Fibroblast of lung (primary cell): ENCODE measurements at regions not wholly inside any gene's neighbourhood (a gene's known extent, or its start where the extent isn't known, plus 50 kb on each side); places are given as distances from the start of the nearest gene placed in this dataset.

Source experiments
- EZH2 ChIP-seq: IDR thresholded peaks from 2 replicates; pipeline ENCODE4 v1.5.1; 2012; ENCODE audit warnings: low read length, control low read depth, mild to moderate bottlenecking; ENCODE audit errors: missing control alignments
- TF ChIP-seq, protein P1 (sequence below), 2 donors: IDR thresholded peaks in 1 of 2; conservative IDR thresholded peaks in 1 of 2; 1 replicate in 1 of 2; 2 replicates in 1 of 2; pipeline ENCODE4 v1.5.1; 2011 to 2012; ENCODE audit warnings: low read length in 2 of 2, control low read depth in 1 of 2, inconsistent platforms in 1 of 2, low read depth in 1 of 2, mild to moderate bottlenecking in 1 of 2

DNA sequence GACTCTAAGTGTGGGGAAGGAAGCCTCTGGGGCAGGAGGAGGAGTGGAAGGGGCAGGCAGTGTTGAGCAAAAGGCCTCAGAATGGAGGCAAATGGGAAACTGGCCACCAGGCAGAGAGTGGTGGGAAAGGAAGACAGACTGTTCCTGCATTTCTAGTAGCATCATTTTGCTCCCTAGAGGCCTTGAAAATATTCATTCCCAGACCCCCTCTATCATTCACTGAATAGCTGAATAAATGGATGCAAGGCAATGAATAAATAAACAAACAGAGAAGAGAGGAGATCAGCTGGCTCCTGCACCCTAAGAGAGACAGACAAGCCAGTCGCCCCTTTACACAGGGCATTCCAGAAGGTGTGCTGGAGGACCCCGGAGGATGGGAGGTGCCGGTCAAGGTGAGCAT, 511.9 kb downstream of the BCOR start:
- TF ChIP-seq, protein P1, sequence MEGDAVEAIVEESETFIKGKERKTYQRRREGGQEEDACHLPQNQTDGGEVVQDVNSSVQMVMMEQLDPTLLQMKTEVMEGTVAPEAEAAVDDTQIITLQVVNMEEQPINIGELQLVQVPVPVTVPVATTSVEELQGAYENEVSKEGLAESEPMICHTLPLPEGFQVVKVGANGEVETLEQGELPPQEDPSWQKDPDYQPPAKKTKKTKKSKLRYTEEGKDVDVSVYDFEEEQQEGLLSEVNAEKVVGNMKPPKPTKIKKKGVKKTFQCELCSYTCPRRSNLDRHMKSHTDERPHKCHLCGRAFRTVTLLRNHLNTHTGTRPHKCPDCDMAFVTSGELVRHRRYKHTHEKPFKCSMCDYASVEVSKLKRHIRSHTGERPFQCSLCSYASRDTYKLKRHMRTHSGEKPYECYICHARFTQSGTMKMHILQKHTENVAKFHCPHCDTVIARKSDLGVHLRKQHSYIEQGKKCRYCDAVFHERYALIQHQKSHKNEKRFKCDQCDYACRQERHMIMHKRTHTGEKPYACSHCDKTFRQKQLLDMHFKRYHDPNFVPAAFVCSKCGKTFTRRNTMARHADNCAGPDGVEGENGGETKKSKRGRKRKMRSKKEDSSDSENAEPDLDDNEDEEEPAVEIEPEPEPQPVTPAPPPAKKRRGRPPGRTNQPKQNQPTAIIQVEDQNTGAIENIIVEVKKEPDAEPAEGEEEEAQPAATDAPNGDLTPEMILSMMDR (conservative IDR thresholded peaks at IDR 0.05 in 1 of 2, IDR thresholded peaks at IDR 0.05 in 1 of 2; ENCODE audit: low read depth in 1 of 2, low read length in 2 of 2) = no peak
- TF ChIP-seq EZH2 = no peak
